ENCODE measurements at regions not wholly inside any gene's neighbourhood (a gene's known extent, or its start where the extent isn't known, plus 50 kb on each side); places are given as distances from the start of the nearest gene placed in this dataset.

DNA sequence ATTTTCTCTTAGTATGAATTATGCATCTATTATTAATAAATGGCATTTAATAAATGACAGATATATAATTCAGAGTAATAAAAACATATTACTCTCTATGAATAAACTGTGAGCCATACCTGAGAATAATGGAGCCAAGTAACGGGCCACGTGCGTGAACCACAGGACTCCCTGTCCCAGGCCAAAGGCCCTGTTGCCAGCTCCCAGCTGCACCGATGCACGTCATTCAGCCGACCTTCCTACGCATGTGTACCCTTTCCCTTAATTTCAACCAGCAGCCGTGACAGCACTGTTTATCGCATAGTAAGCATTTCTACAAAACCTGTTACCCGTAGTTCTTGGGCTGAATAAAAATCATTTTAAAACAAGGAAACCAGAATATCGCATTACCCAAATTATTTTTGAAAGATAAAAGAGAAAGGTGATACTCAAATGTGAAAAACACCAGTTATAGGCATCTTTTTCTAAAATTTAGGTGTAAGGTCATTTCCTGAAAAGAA is 827.2 kb upstream of the FRG1 start:
- no peak for TF ChIP-seq POLR2A (IDR thresholded peaks at IDR 0.05)
- TF ChIP-seq, protein P1, sequence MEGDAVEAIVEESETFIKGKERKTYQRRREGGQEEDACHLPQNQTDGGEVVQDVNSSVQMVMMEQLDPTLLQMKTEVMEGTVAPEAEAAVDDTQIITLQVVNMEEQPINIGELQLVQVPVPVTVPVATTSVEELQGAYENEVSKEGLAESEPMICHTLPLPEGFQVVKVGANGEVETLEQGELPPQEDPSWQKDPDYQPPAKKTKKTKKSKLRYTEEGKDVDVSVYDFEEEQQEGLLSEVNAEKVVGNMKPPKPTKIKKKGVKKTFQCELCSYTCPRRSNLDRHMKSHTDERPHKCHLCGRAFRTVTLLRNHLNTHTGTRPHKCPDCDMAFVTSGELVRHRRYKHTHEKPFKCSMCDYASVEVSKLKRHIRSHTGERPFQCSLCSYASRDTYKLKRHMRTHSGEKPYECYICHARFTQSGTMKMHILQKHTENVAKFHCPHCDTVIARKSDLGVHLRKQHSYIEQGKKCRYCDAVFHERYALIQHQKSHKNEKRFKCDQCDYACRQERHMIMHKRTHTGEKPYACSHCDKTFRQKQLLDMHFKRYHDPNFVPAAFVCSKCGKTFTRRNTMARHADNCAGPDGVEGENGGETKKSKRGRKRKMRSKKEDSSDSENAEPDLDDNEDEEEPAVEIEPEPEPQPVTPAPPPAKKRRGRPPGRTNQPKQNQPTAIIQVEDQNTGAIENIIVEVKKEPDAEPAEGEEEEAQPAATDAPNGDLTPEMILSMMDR (IDR thresholded peaks at IDR 0.05), result no peak

Data from thyroid gland (tissue), 4 donors.